ENCODE measurements at regions not wholly inside any gene's neighbourhood (a gene's known extent, or its start where the extent isn't known, plus 50 kb on each side); places are given as distances from the start of the nearest gene placed in this dataset.

- TF ChIP-seq ASH2L (IDR thresholded peaks at IDR 0.05; ENCODE audit: low read length) = no peak
- no peak for TF ChIP-seq EZH2 (IDR thresholded peaks at IDR 0.05; ENCODE audit: low read depth, low read length, severe bottlenecking)
- no peak for TF ChIP-seq POLR2A (IDR thresholded peaks at IDR 0.05; ENCODE audit: control extremely low read depth in 1 of 2, low read depth in 2 of 2, low read length in 2 of 2)
- TF ChIP-seq POLR2AphosphoS5 (IDR thresholded peaks at IDR 0.05; ENCODE audit: low read depth, low read length) = no peak
- no peak for TF ChIP-seq RBBP5 (IDR thresholded peaks at IDR 0.05; ENCODE audit: borderline replicate concordance, low read depth, low read length)
Measured at GRCh38 chr11:134765565-134765964, 353.5 kb upstream of the B3GAT1 start (continued).
